H9 (cell line): ENCODE measurements at regions not wholly inside any gene's neighbourhood (a gene's known extent, or its start where the extent isn't known, plus 50 kb on each side); places are given as distances from the start of the nearest gene placed in this dataset.

ENCODE experiments used
- DNase-seq: peaks from one replicate; pipeline ENCODE4 v3.0.0-alpha.2; 2017
- H2AFZ ChIP-seq: one replicate; pipeline ENCODE4 v1.6.1; 2013; ENCODE audit warnings: mild to moderate bottlenecking, low read length, control low read depth, moderate library complexity
- H2AK5ac ChIP-seq: 2 replicates; pipeline ENCODE4 v1.6.1; 2013; ENCODE audit warnings: low read length, control low read depth, mixed read lengths; ENCODE audit not compliant: insufficient read length
- H2BK120ac ChIP-seq: one replicate; pipeline ENCODE4 v1.6.1; 2013; ENCODE audit warnings: low read depth, mild to moderate bottlenecking, low read length, control low read depth, inconsistent platforms; ENCODE audit not compliant: poor library complexity, severe bottlenecking
- H2BK12ac ChIP-seq: 2 replicates; pipeline ENCODE4 v1.6.1; 2013; ENCODE audit warnings: low read length, control low read depth, mixed read lengths, low read depth; ENCODE audit not compliant: insufficient read length
- H2BK15ac ChIP-seq: 2 replicates; pipeline ENCODE4 v1.6.1; 2013; ENCODE audit warnings: low read depth, low read length, control low read depth
- H2BK20ac ChIP-seq: one replicate; pipeline ENCODE4 v1.6.1; 2013; ENCODE audit warnings: low read depth, mild to moderate bottlenecking, low read length, control low read depth, inconsistent platforms; ENCODE audit not compliant: poor library complexity, severe bottlenecking
- H2BK5ac ChIP-seq: 2 replicates; pipeline ENCODE4 v1.6.1; 2013; ENCODE audit warnings: low read length, control low read depth, mixed read lengths; ENCODE audit not compliant: insufficient read length
- H3K14ac ChIP-seq: 2 replicates; pipeline ENCODE4 v1.6.1; 2013; ENCODE audit warnings: low read length, control low read depth; ENCODE audit not compliant: insufficient read depth
- H3K18ac ChIP-seq: 2 replicates; pipeline ENCODE4 v1.6.1; 2013; ENCODE audit warnings: low read depth, mild to moderate bottlenecking, mixed read lengths, low read length, control low read depth; ENCODE audit not compliant: insufficient read length
- H3K23ac ChIP-seq: 2 replicates; pipeline ENCODE4 v1.6.1; 2013; ENCODE audit warnings: low read length, control low read depth, mixed read lengths, low read depth; ENCODE audit not compliant: insufficient read length
- H3K23me2 ChIP-seq: 2 replicates; pipeline ENCODE4 v1.6.1; 2013; ENCODE audit warnings: low read depth, mild to moderate bottlenecking, mixed read lengths, low read length, control low read depth; ENCODE audit not compliant: insufficient read length, poor library complexity, severe bottlenecking
- H3K27ac ChIP-seq: 2 replicates; pipeline ENCODE4 v1.5.1; 2013; ENCODE audit warnings: low read length, control low read depth, mixed read lengths, low read depth; ENCODE audit not compliant: insufficient read length
- H3K27me3 ChIP-seq: 2 replicates; pipeline ENCODE4 v1.6.1; 2013; ENCODE audit warnings: low read length, control low read depth, inconsistent platforms; ENCODE audit not compliant: insufficient read depth
- H3K4ac ChIP-seq: 2 replicates; pipeline ENCODE4 v1.6.1; 2013; ENCODE audit warnings: low read depth, mild to moderate bottlenecking, control low read depth, inconsistent platforms, low read length, moderate library complexity
- H3K4me1 ChIP-seq: 2 replicates; pipeline ENCODE4 v1.6.1; 2013; ENCODE audit warnings: low read length, control low read depth, inconsistent platforms; ENCODE audit not compliant: insufficient read depth
- H3K4me2 ChIP-seq: 2 replicates; pipeline ENCODE4 v1.6.1; 2013; ENCODE audit warnings: low read length, control low read depth, mixed read lengths; ENCODE audit not compliant: insufficient read length, insufficient read depth
- H3K56ac ChIP-seq: 2 replicates; pipeline ENCODE4 v1.6.1; 2013; ENCODE audit warnings: low read depth, mild to moderate bottlenecking, mixed read lengths, low read length, control low read depth; ENCODE audit not compliant: insufficient read length
- H3K79me1 ChIP-seq: 2 replicates; pipeline ENCODE4 v1.6.1; 2013; ENCODE audit warnings: low read depth, mild to moderate bottlenecking, moderate library complexity, low read length, control low read depth, inconsistent platforms; ENCODE audit not compliant: insufficient read depth, poor library complexity, severe bottlenecking
- H3K79me2 ChIP-seq: 2 replicates; pipeline ENCODE4 v1.6.1; 2013; ENCODE audit warnings: low read length, control low read depth, inconsistent platforms; ENCODE audit not compliant: insufficient read depth
- H3K9ac ChIP-seq: 2 replicates; pipeline ENCODE4 v1.6.1; 2013; ENCODE audit warnings: low read length, control low read depth, mixed read lengths; ENCODE audit not compliant: insufficient read length; ENCODE audit errors: extremely low read depth
- H3K9me3 ChIP-seq: one replicate; pipeline ENCODE4 v1.6.1; 2013; ENCODE audit warnings: low read depth, low read length, inconsistent platforms; ENCODE audit not compliant: control insufficient read depth
- H3T11ph ChIP-seq: one replicate; pipeline ENCODE4 v1.6.1; 2013; ENCODE audit warnings: mild to moderate bottlenecking, low read length, control low read depth, inconsistent platforms
- H4K20me1 ChIP-seq: one replicate; pipeline ENCODE4 v1.6.1; 2013; ENCODE audit not compliant: control insufficient read depth, insufficient read length, insufficient read depth
- H4K5ac ChIP-seq: 2 replicates; pipeline ENCODE4 v1.6.1; 2013; ENCODE audit warnings: low read depth, mild to moderate bottlenecking, mixed read lengths, low read length, control low read depth; ENCODE audit not compliant: insufficient read length
- H4K8ac ChIP-seq: replicated peaks from 2 replicates; pipeline ENCODE4 v1.6.1; 2013; ENCODE audit warnings: low read length, control low read depth, mixed read lengths, low read depth; ENCODE audit not compliant: insufficient read length
- H4K91ac ChIP-seq: 2 replicates; pipeline ENCODE4 v1.6.1; 2013; ENCODE audit warnings: low read depth, mild to moderate bottlenecking, moderate library complexity, mixed read lengths, low read length, control low read depth; ENCODE audit not compliant: insufficient read length
- H3K27ac Mint-ChIP-seq, 3 experiments: 2 replicates in 2 of 3; 3 replicates in 1 of 3; pipeline ENCODE4 v1.8.0; 2020 to 2021; ENCODE audit warnings: mixed read lengths in 3 of 3, mild to moderate bottlenecking in 1 of 3, moderate library complexity in 1 of 3
- H3K27me3 Mint-ChIP-seq: 2 replicates; pipeline ENCODE4 v1.8.0; 2021; ENCODE audit warnings: low read depth, mild to moderate bottlenecking, moderate library complexity, mixed read lengths
- H3K36me3 Mint-ChIP-seq, 3 experiments: 2 replicates in 2 of 3; 3 replicates in 1 of 3; pipeline ENCODE4 v1.8.0; 2020 to 2021; ENCODE audit warnings: low read depth in 3 of 3, mixed read lengths in 3 of 3; ENCODE audit not compliant: insufficient read depth in 1 of 3
- H3K4me1 Mint-ChIP-seq, 2 experiments: 2 replicates each; pipeline ENCODE4 v1.8.0; 2020; ENCODE audit warnings: mixed read lengths in 2 of 2
- H3K4me3 Mint-ChIP-seq, 2 experiments: 2 replicates in 1 of 2; 3 replicates in 1 of 2; pipeline ENCODE4 v1.8.0; 2020 to 2021; ENCODE audit warnings: mild to moderate bottlenecking in 2 of 2, mixed read lengths in 2 of 2, moderate library complexity in 1 of 2
- H3K9me3 Mint-ChIP-seq, 2 experiments: 2 replicates in 1 of 2; 3 replicates in 1 of 2; pipeline ENCODE4 v1.8.0; 2020; ENCODE audit warnings: mild to moderate bottlenecking in 2 of 2, mixed read lengths in 2 of 2, moderate library complexity in 1 of 2
- WGBS: extraction: QIAGEN DNeasy Blood & Tissue Kit; methylation state at CpG from one replicate; pipeline ENCODE4 v1.1.7; 2013; ENCODE audit warnings: missing lambda C conversion rate, low lambda C conversion rate, mixed read lengths; ENCODE audit not compliant: insufficient read length; ENCODE audit errors: extremely low coverage; 5-methylcytosine and 5-hydroxymethylcytosine counted together
- TF ChIP-seq, protein P1 (sequence below): fragments of 200-600 bp; sonication (generic); conservative IDR thresholded peaks from 3 replicates; pipeline ENCODE4 v1.8.0; 2021; ENCODE audit warnings: antibody characterized with exemption, mild to moderate bottlenecking

DNA sequence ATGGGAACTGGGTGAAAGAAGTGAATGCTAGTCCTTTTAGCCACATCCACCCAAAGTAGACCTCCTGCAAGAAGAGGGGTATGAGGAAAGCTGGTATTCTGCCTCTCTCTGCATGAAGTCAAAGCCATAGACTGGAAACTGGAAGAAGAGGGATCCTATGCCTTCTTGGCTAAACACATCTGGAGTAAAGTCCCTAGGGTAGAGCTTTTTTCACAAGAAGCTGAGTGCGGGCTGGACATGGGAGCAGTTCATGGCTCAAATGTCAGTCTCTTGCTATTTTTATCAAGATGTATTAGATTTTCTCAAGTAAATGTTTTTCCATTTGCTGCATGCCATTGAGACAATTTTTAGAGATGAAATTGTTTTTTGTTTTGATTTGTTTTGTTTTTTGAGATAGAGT, 206.5 kb upstream of the TMEM72 start:
- H3K23ac ChIP-seq: no peak overlapping the region
- no peak overlapping the region for H4K91ac ChIP-seq
- H3K36me3 Mint-ChIP-seq: peaks cover 0 to 9% (median 0%) of the 10 kb centered on the region in 3 experiments; a peak in 3 of 7 replicates

More for the DNA sequence above, 206.5 kb upstream of the TMEM72 start:
- H3K79me1 ChIP-seq: no peaks in the 10 kb centered on the region
- H3K14ac ChIP-seq: no peak overlapping the region
- H3T11ph ChIP-seq: no peak overlapping the region
- no peak overlapping the region for H2AK5ac ChIP-seq
- Mint-ChIP-seq H3K9me3 (peaks cover 17% of the 10 kb centered on the region in 2 experiments), H3K4me3 (no peak overlapping the region), H3K4me1 (no peaks in the 10 kb centered on the region), H3K27ac (no peak overlapping the region), H3K27me3 (peaks cover 7% of the 10 kb centered on the region; the same call in 1 of the 2 replicates)
- H3K23me2 ChIP-seq: no peaks in the 10 kb centered on the region
- no peak overlapping the region for H4K5ac ChIP-seq
- TF ChIP-seq, protein P1, sequence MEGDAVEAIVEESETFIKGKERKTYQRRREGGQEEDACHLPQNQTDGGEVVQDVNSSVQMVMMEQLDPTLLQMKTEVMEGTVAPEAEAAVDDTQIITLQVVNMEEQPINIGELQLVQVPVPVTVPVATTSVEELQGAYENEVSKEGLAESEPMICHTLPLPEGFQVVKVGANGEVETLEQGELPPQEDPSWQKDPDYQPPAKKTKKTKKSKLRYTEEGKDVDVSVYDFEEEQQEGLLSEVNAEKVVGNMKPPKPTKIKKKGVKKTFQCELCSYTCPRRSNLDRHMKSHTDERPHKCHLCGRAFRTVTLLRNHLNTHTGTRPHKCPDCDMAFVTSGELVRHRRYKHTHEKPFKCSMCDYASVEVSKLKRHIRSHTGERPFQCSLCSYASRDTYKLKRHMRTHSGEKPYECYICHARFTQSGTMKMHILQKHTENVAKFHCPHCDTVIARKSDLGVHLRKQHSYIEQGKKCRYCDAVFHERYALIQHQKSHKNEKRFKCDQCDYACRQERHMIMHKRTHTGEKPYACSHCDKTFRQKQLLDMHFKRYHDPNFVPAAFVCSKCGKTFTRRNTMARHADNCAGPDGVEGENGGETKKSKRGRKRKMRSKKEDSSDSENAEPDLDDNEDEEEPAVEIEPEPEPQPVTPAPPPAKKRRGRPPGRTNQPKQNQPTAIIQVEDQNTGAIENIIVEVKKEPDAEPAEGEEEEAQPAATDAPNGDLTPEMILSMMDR: no peak
- no CpG with 5 or more reads among the region's 1 CpG for WGBS
- no peak overlapping the region for H3K56ac ChIP-seq
- no peaks in the 10 kb centered on the region for H3K79me2 ChIP-seq
- H2AFZ ChIP-seq: no peak overlapping the region
- H3K9me3 ChIP-seq: no peaks in the 10 kb centered on the region
- H2BK120ac ChIP-seq: no peak overlapping the region
- no peaks in the 10 kb centered on the region for H3K27me3 ChIP-seq
- no peak overlapping the region for H3K4ac ChIP-seq
- no peak overlapping the region for H2BK15ac ChIP-seq
- no peak overlapping the region for H3K18ac ChIP-seq
- H3K9ac ChIP-seq: no peak overlapping the region
- no peak overlapping the region for H3K4me2 ChIP-seq
- H3K4me1 ChIP-seq: no peaks in the 10 kb centered on the region
- H4K8ac ChIP-seq: no peak overlapping the region
- H4K20me1 ChIP-seq: no peaks in the 10 kb centered on the region
- no peak overlapping the region for H2BK5ac ChIP-seq
- no peak overlapping the region for H2BK12ac ChIP-seq
- H2BK20ac ChIP-seq: no peak overlapping the region
- no peak for DNase-seq
- no peak overlapping the region for H3K27ac ChIP-seq
